ENCODE measurements at regions not wholly inside any gene's neighbourhood (a gene's known extent, or its start where the extent isn't known, plus 50 kb on each side); places are given as distances from the start of the nearest gene placed in this dataset.

GRCh38 chr10:63711361-63711760 lies 190.2 kb downstream of the REEP3 start:
- peak overlapping the region; percentile 73 for H3K27ac Mint-ChIP-seq (ENCODE audit: unreplicated experiment)
- BruUV-seq (replicated peaks): no TSS peak
- H3K9me3 Mint-ChIP-seq (ENCODE audit: low read depth, unreplicated experiment): no peaks in the 10 kb centered on the region
- H3K36me3 Mint-ChIP-seq (ENCODE audit: insufficient read depth, unreplicated experiment): peaks cover 28% of the 10 kb centered on the region
- peak; percentile 39 for DNase-seq
- peaks cover 70% of the 10 kb centered on the region for H3K4me1 Mint-ChIP-seq (ENCODE audit: low read depth, unreplicated experiment)
- CTCF ChIA-PET: interaction anchor here (1.1 to 3.0 kb wide), 10 partner anchors 8 to 443 kb away, joined by 3 to 24 read pairs (median 6); no protein-coding TSS in a partner anchor
- H3K27me3 Mint-ChIP-seq (ENCODE audit: unreplicated experiment): no peaks in the 10 kb centered on the region
- no peak for TF ChIP-seq CTCF (IDR thresholded peaks at IDR 0.05; ENCODE audit: unreplicated experiment)
- intact Hi-C loops (cut with micrococcal nuclease; ENCODE audit: unreplicated experiment): no loop called here
- peak overlapping the region; percentile 10 for H3K4me3 Mint-ChIP-seq (ENCODE audit: low read depth, unreplicated experiment)

DNA sequence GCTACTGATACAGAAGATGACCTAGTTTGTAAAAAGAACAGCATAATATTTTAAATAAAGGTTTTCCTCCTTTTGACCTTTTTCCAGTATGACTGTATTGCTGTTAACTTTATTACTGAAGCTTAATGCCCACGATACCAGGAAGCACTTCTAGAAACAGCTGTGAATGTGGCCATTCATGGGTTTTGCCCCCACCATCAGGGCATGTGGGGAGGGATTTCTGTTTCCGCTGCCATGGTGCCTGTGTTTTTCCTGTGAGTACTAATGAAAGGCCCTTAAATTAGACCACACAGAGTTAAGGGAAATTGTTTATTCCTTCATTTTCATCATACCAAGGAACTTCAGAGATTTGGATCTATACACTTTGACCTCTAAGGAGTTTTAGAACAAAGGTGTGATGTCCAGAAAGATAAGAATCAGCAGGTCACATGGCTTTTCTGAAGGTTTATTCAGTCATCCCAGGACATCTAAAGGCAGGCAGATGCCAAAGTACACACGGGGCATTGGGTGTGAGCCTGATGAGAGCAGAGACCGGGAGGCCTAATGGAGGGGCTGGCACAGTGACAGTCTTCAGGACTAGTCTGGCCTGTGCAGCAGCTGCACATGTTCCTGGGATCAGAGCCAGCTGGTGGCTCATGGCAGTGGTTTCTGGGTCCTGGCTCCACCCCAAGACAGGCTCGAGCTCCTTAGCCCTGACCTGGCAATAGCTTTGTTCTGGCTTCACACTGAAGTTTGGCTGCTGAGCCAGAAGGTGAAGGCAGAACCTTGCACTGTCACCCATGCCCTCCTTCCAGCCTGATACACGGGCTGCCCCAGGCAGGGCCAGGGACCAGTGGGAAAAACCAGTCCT lies 190.9 kb downstream of the REEP3 start:
- DNase-seq: peak; percentile 96
- no peak for TF ChIP-seq CTCF (IDR thresholded peaks at IDR 0.05; ENCODE audit: unreplicated experiment)
- Mint-ChIP-seq H3K4me3 (ENCODE audit: low read depth, unreplicated experiment) (no peak overlapping the region), H3K36me3 (ENCODE audit: insufficient read depth, unreplicated experiment) (peaks cover 23% of the 10 kb centered on the region), H3K27ac (ENCODE audit: unreplicated experiment) (peak overlapping the region; percentile 73), H3K27me3 (ENCODE audit: unreplicated experiment) (no peaks in the 10 kb centered on the region), H3K4me1 (ENCODE audit: low read depth, unreplicated experiment) (peaks cover 63% of the 10 kb centered on the region), H3K9me3 (ENCODE audit: low read depth, unreplicated experiment) (no peaks in the 10 kb centered on the region)
- CTCF ChIA-PET: interaction anchor here (1.1 to 3.0 kb wide), 13 partner anchors 8 to 545 kb away, joined by 3 to 24 read pairs (median 6); no protein-coding TSS in a partner anchor
- BruUV-seq (replicated peaks): no TSS peak
- intact Hi-C loops (cut with micrococcal nuclease; ENCODE audit: unreplicated experiment): loop anchor here (2.0 kb wide), 2 partner anchors 81 to 443 kb away; no protein-coding TSS in a partner anchor

- peak overlapping the region; percentile 73 for H3K27ac Mint-ChIP-seq (ENCODE audit: unreplicated experiment)
- H3K4me3 Mint-ChIP-seq (ENCODE audit: low read depth, unreplicated experiment): no peak overlapping the region
These were observed 191.5 kb downstream of the REEP3 start for GRCh38 chr10:63712717-63713115.

More at GRCh38 chr10:63712717-63713115, 191.5 kb downstream of the REEP3 start:
- CTCF ChIA-PET: interaction anchor here (1.1 to 3.0 kb wide), 11 partner anchors 9 to 546 kb away, joined by 3 to 24 read pairs (median 6); no protein-coding TSS in a partner anchor
- no peak for TF ChIP-seq CTCF (IDR thresholded peaks at IDR 0.05; ENCODE audit: unreplicated experiment)
- BruUV-seq (replicated peaks): no TSS peak
- Mint-ChIP-seq H3K36me3 (ENCODE audit: insufficient read depth, unreplicated experiment) (peaks cover 17% of the 10 kb centered on the region), H3K27me3 (ENCODE audit: unreplicated experiment) (no peaks in the 10 kb centered on the region), H3K4me1 (ENCODE audit: low read depth, unreplicated experiment) (peaks cover 58% of the 10 kb centered on the region), H3K9me3 (ENCODE audit: low read depth, unreplicated experiment) (no peaks in the 10 kb centered on the region)
- intact Hi-C loops (cut with micrococcal nuclease; ENCODE audit: unreplicated experiment): loop anchor here (2.0 kb wide), 2 partner anchors 82 to 444 kb away; no protein-coding TSS in a partner anchor
- no peak for DNase-seq
